ENCODE measurements at regions not wholly inside any gene's neighbourhood (a gene's known extent, or its start where the extent isn't known, plus 50 kb on each side); places are given as distances from the start of the nearest gene placed in this dataset.

GRCh38 chr7:68754414-68754813, 843.9 kb upstream of the AUTS2 start:
- TF ChIP-seq POLR2A (IDR thresholded peaks at IDR 0.05), result no peak
- TF ChIP-seq CTCF (IDR thresholded peaks at IDR 0.05 in 4 of 5, conservative IDR thresholded peaks at IDR 0.05 in 1 of 5), result no peak

All from gastrocnemius medialis (tissue), 4 donors.